ENCODE measurements at regions not wholly inside any gene's neighbourhood (a gene's known extent, or its start where the extent isn't known, plus 50 kb on each side); places are given as distances from the start of the nearest gene placed in this dataset.
A peak's percentile ranks its signal among the peaks of the same experiment; 100 is the strongest.
"Not testable (repeated sequence)": the region's sequence is repeated elsewhere in the genome, so short reads cannot be mapped to it uniquely, and the experiment has no call there.

- no peak for DNase-seq (ENCODE audit: low read depth)
Observed at GRCh38 chr3:147153830-147154539, 252.4 kb downstream of the ZIC4 start.

- DNase-seq (ENCODE audit: low read depth), result no peak
Observed at GRCh38 chr3:147152476-147152875, 253.9 kb downstream of the ZIC4 start.

- no peak for DNase-seq (ENCODE audit: low read depth)
Observed at GRCh38 chr3:147141516-147142288, 264.6 kb downstream of the ZIC4 start.

GRCh38 chr3:147139341-147139740 lies 267.0 kb downstream of the ZIC4 start:
- DNase-seq (ENCODE audit: low read depth), result no peak

GRCh38 chr3:147132168-147132567 lies 274.2 kb downstream of the ZIC4 start:
- DNase-seq (ENCODE audit: low read depth), result no peak

GRCh38 chr3:147130461-147130860 lies 275.9 kb downstream of the ZIC4 start:
- DNase-seq (ENCODE audit: low read depth), result no peak

- no peak for DNase-seq (ENCODE audit: low read depth)
Observed at GRCh38 chr3:147129665-147130064, 276.7 kb downstream of the ZIC4 start.

- DNase-seq (ENCODE audit: low read depth), result no peak
Observed at GRCh38 chr3:147122350-147122749, 284.0 kb downstream of the ZIC4 start.

- no peak for DNase-seq (ENCODE audit: low read depth)
Observed at GRCh38 chr3:147119989-147120388, 286.4 kb downstream of the ZIC4 start.

GRCh38 chr3:147119346-147119745 lies 287.0 kb downstream of the ZIC4 start:
- DNase-seq (ENCODE audit: low read depth), result no peak

GRCh38 chr3:147118611-147119010 lies 287.7 kb downstream of the ZIC4 start:
- no peak for DNase-seq (ENCODE audit: low read depth)

- no peak for DNase-seq (ENCODE audit: low read depth)
Observed at GRCh38 chr3:147117631-147118030, 288.7 kb downstream of the ZIC4 start.

GRCh38 chr3:147113293-147114044 lies 292.9 kb downstream of the ZIC4 start:
- DNase-seq (ENCODE audit: low read depth), result peak; percentile 85

GRCh38 chr3:147099076-147099475 lies 307.3 kb downstream of the ZIC4 start:
- DNase-seq (ENCODE audit: low read depth), result no peak

GRCh38 chr3:147090461-147090860 lies 315.9 kb downstream of the ZIC4 start:
- no peak for DNase-seq (ENCODE audit: low read depth)

GRCh38 chr3:147089286-147089685 lies 317.1 kb downstream of the ZIC4 start:
- DNase-seq (ENCODE audit: low read depth), result no peak

GRCh38 chr3:147059500-147059899 lies 346.8 kb downstream of the ZIC4 start:
- not testable (repeated sequence) for DNase-seq (ENCODE audit: low read depth)

- no peak for DNase-seq (ENCODE audit: low read depth)
Observed at GRCh38 chr3:147049821-147050220, 356.5 kb downstream of the ZIC4 start.

GRCh38 chr3:147049305-147049704 lies 357.0 kb downstream of the ZIC4 start:
- no peak for DNase-seq (ENCODE audit: low read depth)

GRCh38 chr3:147046916-147047315 lies 359.4 kb downstream of the ZIC4 start:
- no peak for DNase-seq (ENCODE audit: low read depth)

- peak; percentile 10 for DNase-seq (ENCODE audit: low read depth)
Observed at GRCh38 chr3:147038481-147038880, 367.9 kb downstream of the ZIC4 start.

GRCh38 chr3:147034359-147034758 lies 372.0 kb downstream of the ZIC4 start:
- DNase-seq (ENCODE audit: low read depth), result no peak

- no peak for DNase-seq (ENCODE audit: low read depth)
Observed at GRCh38 chr3:147030274-147030673, 376.1 kb downstream of the ZIC4 start.
